Colonic mucosa (tissue), 4 donors: ENCODE measurements at regions not wholly inside any gene's neighbourhood (a gene's known extent, or its start where the extent isn't known, plus 50 kb on each side); places are given as distances from the start of the nearest gene placed in this dataset.

ENCODE experiments used
- DNase-seq: peaks from one replicate; pipeline ENCODE4 v3.0.0-alpha.2; 2020
- H3K27ac ChIP-seq: fragments of 200-600 bp; one replicate; pipeline ENCODE4 v1.8.0; 2021
- H3K27me3 ChIP-seq: fragments of 200-600 bp; one replicate; pipeline ENCODE4 v1.8.0; 2021
- H3K36me3 ChIP-seq: fragments of 200-600 bp; one replicate; pipeline ENCODE4 v1.8.0; 2021
- H3K4me1 ChIP-seq: fragments of 200-600 bp; one replicate; pipeline ENCODE4 v1.8.0; 2021; ENCODE audit warnings: mild to moderate bottlenecking
- H3K4me3 ChIP-seq: fragments of 200-600 bp; one replicate; pipeline ENCODE4 v1.8.0; 2021
- H3K9ac ChIP-seq, 2 donors: one replicate each; pipeline ENCODE4 v1.7.0; 2013; ENCODE audit warnings: control low read depth in 2 of 2, low read depth in 2 of 2, low read length in 2 of 2
- H3K9me3 ChIP-seq: fragments of 200-600 bp; one replicate; pipeline ENCODE4 v1.8.0; 2021
- intact Hi-C: fragments of 100-400 bp; cut with DNase I; formaldehyde crosslinking; loops from one replicate; pipeline ENCODE4 v1.14.1; 2022
- TF ChIP-seq, protein P1 (sequence below): fragments of 200-600 bp; IDR thresholded peaks from one replicate; pipeline ENCODE4 v1.8.0; 2022; ENCODE audit warnings: antibody characterized with exemption, mild to moderate bottlenecking
- donor health status: healthy.
- donor health status: DM: no; HTN: no; CAD: no.
- donor health status: DM: no; HTN: no; CAD: no.

DNA sequence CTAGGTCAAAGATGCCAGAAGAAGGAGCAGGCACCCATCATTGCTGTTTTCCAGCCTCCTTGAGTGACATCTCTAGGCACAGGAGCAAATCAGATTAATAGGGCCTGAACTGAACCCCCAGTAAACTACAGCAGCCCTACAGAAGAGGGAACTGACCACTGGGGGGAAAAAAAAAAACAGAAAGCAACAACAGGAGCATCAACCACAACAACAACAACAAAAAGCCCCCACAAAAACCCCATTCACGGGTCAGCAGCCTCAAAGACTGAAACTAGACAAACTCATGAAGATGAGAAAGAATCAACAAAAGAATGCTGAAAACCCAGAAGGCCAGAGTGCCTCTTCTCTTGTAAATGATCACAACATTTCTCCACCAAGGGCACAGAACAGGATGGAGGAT lies 537.4 kb upstream of the BTBD3 start:
- no peak for DNase-seq
- Histone ChIP-seq H3K4me1 (no peaks in the 10 kb centered on the region), H3K9ac (no peak overlapping the region), H3K9me3 (no peaks in the 10 kb centered on the region), H3K27me3 (no peaks in the 10 kb centered on the region), H3K27ac (no peak overlapping the region), H3K36me3 (no peaks in the 10 kb centered on the region), H3K4me3 (no peak overlapping the region)
- TF ChIP-seq, protein P1, sequence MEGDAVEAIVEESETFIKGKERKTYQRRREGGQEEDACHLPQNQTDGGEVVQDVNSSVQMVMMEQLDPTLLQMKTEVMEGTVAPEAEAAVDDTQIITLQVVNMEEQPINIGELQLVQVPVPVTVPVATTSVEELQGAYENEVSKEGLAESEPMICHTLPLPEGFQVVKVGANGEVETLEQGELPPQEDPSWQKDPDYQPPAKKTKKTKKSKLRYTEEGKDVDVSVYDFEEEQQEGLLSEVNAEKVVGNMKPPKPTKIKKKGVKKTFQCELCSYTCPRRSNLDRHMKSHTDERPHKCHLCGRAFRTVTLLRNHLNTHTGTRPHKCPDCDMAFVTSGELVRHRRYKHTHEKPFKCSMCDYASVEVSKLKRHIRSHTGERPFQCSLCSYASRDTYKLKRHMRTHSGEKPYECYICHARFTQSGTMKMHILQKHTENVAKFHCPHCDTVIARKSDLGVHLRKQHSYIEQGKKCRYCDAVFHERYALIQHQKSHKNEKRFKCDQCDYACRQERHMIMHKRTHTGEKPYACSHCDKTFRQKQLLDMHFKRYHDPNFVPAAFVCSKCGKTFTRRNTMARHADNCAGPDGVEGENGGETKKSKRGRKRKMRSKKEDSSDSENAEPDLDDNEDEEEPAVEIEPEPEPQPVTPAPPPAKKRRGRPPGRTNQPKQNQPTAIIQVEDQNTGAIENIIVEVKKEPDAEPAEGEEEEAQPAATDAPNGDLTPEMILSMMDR = no peak
- intact Hi-C loops = no loop called here

DNA sequence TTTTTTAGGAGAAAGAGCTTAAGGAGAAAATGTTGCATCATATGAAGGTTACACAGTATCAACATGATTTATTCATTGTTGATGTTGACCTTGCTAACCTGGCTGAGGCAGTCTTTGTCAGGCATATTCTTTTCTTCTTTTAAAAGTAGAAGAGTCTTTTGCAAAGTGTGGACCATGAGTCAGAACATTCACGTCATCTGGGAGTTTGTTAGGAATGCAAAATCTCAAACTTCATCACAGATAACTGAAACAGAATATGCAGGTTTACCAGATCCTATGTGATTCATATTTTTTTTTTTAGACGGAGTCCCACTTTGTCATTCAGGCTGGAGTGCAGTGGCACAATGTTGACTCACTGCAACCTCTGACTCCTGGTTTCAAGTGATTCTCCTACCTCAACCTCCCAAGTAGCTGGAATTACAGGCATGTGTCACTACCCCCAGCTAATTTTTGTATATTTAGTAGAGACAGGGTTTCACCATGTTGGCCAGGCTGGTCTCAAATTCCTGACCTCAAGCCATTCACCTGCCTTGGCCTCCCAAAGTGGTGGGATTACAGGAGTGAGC lies 530.4 kb upstream of the BTBD3 start:
- Histone ChIP-seq H3K27ac (no peak overlapping the region), H3K27me3 (no peaks in the 10 kb centered on the region), H3K9me3 (no peaks in the 10 kb centered on the region), H3K4me3 (no peak overlapping the region), H3K4me1 (no peaks in the 10 kb centered on the region), H3K36me3 (no peaks in the 10 kb centered on the region), H3K9ac (no peak overlapping the region)
- intact Hi-C loops = no loop called here
- TF ChIP-seq, protein P1 = no peak
- DNase-seq = no peak

DNA sequence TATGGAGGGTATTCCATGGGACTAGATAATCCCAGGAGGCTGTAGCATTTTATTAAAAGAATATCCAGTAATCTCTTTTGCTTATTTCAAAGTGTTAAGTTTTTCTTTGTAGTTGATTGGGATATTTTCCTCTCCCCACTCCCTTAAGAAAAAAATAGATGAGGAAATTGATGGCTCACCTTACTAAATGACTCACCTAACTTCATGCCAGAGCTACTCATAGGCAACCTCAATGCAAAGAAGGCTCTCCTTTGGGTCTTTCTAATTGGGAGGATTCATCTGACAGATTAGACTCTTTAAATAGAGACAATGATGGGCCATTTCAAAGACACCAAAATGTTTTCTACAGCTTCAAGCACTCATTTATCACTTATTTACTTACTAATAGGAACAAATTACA lies 528.5 kb upstream of the BTBD3 start:
- Histone ChIP-seq H3K27me3 (no peaks in the 10 kb centered on the region), H3K4me3 (no peak overlapping the region), H3K27ac (no peak overlapping the region), H3K4me1 (no peaks in the 10 kb centered on the region), H3K9ac (no peak overlapping the region), H3K9me3 (no peaks in the 10 kb centered on the region), H3K36me3 (no peaks in the 10 kb centered on the region)
- TF ChIP-seq, protein P1 = no peak
- intact Hi-C loops = no loop called here
- no peak for DNase-seq

DNA sequence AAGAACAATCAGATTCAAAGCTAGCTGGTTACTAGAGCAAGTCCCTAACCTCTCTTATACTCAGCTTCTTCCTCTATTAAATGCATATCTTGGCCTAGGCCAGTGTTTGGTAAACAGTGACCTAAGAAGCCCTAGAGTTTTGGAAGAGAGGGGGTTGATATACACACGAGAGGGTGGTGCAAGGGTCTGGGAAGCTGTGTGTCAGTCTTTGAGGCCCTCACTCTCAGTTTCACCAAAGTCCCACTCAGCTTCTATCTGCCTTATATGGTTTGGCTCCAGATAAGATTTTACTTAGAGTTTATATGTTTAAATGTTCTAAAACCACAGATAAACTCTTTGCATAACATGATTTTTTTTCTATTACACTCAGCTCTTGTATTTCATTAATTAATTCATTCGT lies 526.1 kb upstream of the BTBD3 start:
- Histone ChIP-seq H3K9ac (no peak overlapping the region), H3K27ac (no peak overlapping the region), H3K27me3 (no peaks in the 10 kb centered on the region), H3K4me1 (no peaks in the 10 kb centered on the region), H3K36me3 (no peaks in the 10 kb centered on the region), H3K9me3 (no peaks in the 10 kb centered on the region), H3K4me3 (no peak overlapping the region)
- intact Hi-C loops = no loop called here
- no peak for DNase-seq
- TF ChIP-seq, protein P1 = no peak

DNA sequence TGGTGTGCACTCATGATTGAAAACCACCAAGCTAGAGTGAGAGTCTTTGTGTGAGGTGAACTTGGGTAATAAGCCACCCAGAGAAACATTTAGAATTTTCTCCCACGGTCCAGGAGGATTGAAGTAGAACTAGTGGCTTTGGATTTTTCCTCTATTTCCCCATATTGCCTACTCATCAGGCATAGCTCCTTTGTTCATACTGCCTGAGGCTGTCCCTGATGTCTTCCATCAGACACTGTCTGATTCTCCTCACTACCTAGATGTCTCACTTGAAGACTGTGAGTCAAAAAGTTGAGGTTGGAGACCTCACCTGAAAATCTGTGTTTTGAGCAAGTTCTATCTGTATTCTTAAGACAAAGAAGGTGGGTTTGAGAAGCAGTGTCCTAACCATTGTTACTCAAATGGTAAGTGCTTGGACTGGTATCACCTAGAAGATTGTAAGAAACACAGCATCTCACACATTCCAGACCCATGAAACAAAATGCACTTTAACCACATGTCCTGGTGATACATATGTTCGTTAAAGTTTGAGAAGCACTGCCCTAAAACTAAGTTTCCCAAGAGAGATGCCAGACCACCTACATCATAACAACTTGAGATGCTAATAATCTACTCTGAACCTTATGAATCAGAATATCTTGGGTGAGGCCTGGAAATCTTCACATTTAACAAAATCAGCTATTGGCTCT lies 523.4 kb upstream of the BTBD3 start:
- no peak overlapping the region for H3K9ac ChIP-seq
- TF ChIP-seq, protein P1 = no peak
- intact Hi-C loops = no loop called here

More for the DNA sequence above, 523.4 kb upstream of the BTBD3 start:
- H3K27ac ChIP-seq = no peak overlapping the region
- no peak for DNase-seq
- no peaks in the 10 kb centered on the region for H3K4me1 ChIP-seq
- H3K4me3 ChIP-seq = no peak overlapping the region
- H3K36me3 ChIP-seq = no peaks in the 10 kb centered on the region
- H3K27me3 ChIP-seq = no peaks in the 10 kb centered on the region
- H3K9me3 ChIP-seq = no peaks in the 10 kb centered on the region
